ENCODE measurements at regions not wholly inside any gene's neighbourhood (a gene's known extent, or its start where the extent isn't known, plus 50 kb on each side); places are given as distances from the start of the nearest gene placed in this dataset.

- Histone ChIP-seq H3K4me3 (ENCODE audit: low read length in 3 of 3) (no peak overlapping the region), H3K27ac (ENCODE audit: low read depth, low read length) (no peak overlapping the region), H3K36me3 (ENCODE audit: control insufficient read depth in 3 of 3, insufficient read depth in 3 of 3, low read length in 3 of 3) (no peaks in the 10 kb centered on the region), H3K27me3 (ENCODE audit: control insufficient read depth in 3 of 3, insufficient read depth in 3 of 3, low read length in 3 of 3) (no peaks in the 10 kb centered on the region), H3K9ac (ENCODE audit: low read depth in 1 of 3, low read length in 3 of 3) (no peak overlapping the region), H3K9me3 (ENCODE audit: control insufficient read depth in 3 of 3, low read length in 3 of 3) (no peaks in the 10 kb centered on the region), H3K4me1 (ENCODE audit: control insufficient read depth in 3 of 3, insufficient read depth in 3 of 3, low read length in 3 of 3) (no peaks in the 10 kb centered on the region)
These were observed 282.5 kb downstream of the KCNA4 start for GRCh38 chr11:29734287-29734686.

- H3K9me3 ChIP-seq (ENCODE audit: control insufficient read depth in 3 of 3, low read length in 3 of 3), result peaks cover 0 to 2% (median 0%) of the 10 kb centered on the region in 3 donors
- no peaks in the 10 kb centered on the region for H3K4me1 ChIP-seq (ENCODE audit: control insufficient read depth in 3 of 3, insufficient read depth in 3 of 3, low read length in 3 of 3)
- H3K27ac ChIP-seq (ENCODE audit: low read depth, low read length), result no peak overlapping the region
- no peaks in the 10 kb centered on the region for H3K27me3 ChIP-seq (ENCODE audit: control insufficient read depth in 3 of 3, insufficient read depth in 3 of 3, low read length in 3 of 3)
- H3K36me3 ChIP-seq (ENCODE audit: control insufficient read depth in 3 of 3, insufficient read depth in 3 of 3, low read length in 3 of 3), result no peaks in the 10 kb centered on the region
- no peak overlapping the region for H3K4me3 ChIP-seq (ENCODE audit: low read length in 3 of 3)
- no peak overlapping the region for H3K9ac ChIP-seq (ENCODE audit: low read depth in 1 of 3, low read length in 3 of 3)
These were observed 303.0 kb downstream of the KCNA4 start for GRCh38 chr11:29713831-29714320.

- Histone ChIP-seq H3K4me3 (ENCODE audit: low read length in 3 of 3) (no peak overlapping the region), H3K9ac (ENCODE audit: low read depth in 1 of 3, low read length in 3 of 3) (no peak overlapping the region), H3K27ac (ENCODE audit: low read depth, low read length) (no peak overlapping the region), H3K9me3 (ENCODE audit: control insufficient read depth in 3 of 3, low read length in 3 of 3) (peaks cover 0 to 2% (median 0%) of the 10 kb centered on the region in 3 donors), H3K27me3 (ENCODE audit: control insufficient read depth in 3 of 3, insufficient read depth in 3 of 3, low read length in 3 of 3) (no peaks in the 10 kb centered on the region), H3K4me1 (ENCODE audit: control insufficient read depth in 3 of 3, insufficient read depth in 3 of 3, low read length in 3 of 3) (no peaks in the 10 kb centered on the region), H3K36me3 (ENCODE audit: control insufficient read depth in 3 of 3, insufficient read depth in 3 of 3, low read length in 3 of 3) (no peaks in the 10 kb centered on the region)
These were observed 304.2 kb downstream of the KCNA4 start for GRCh38 chr11:29712616-29713015.

- Histone ChIP-seq H3K36me3 (ENCODE audit: control insufficient read depth in 3 of 3, insufficient read depth in 3 of 3, low read length in 3 of 3) (no peaks in the 10 kb centered on the region), H3K4me3 (ENCODE audit: low read length in 3 of 3) (no peak overlapping the region), H3K9ac (ENCODE audit: low read depth in 1 of 3, low read length in 3 of 3) (no peak overlapping the region), H3K27me3 (ENCODE audit: control insufficient read depth in 3 of 3, insufficient read depth in 3 of 3, low read length in 3 of 3) (no peaks in the 10 kb centered on the region), H3K9me3 (ENCODE audit: control insufficient read depth in 3 of 3, low read length in 3 of 3) (peaks cover 0 to 2% (median 0%) of the 10 kb centered on the region in 3 donors), H3K27ac (ENCODE audit: low read depth, low read length) (no peak overlapping the region), H3K4me1 (ENCODE audit: control insufficient read depth in 3 of 3, insufficient read depth in 3 of 3, low read length in 3 of 3) (no peaks in the 10 kb centered on the region)
These were observed 308.9 kb downstream of the KCNA4 start for GRCh38 chr11:29707924-29708323.

- Histone ChIP-seq H3K9me3 (ENCODE audit: control insufficient read depth in 3 of 3, low read length in 3 of 3) (no peaks in the 10 kb centered on the region), H3K4me3 (ENCODE audit: low read length in 3 of 3) (no peak overlapping the region), H3K36me3 (ENCODE audit: control insufficient read depth in 3 of 3, insufficient read depth in 3 of 3, low read length in 3 of 3) (no peaks in the 10 kb centered on the region), H3K27me3 (ENCODE audit: control insufficient read depth in 3 of 3, insufficient read depth in 3 of 3, low read length in 3 of 3) (no peaks in the 10 kb centered on the region), H3K27ac (ENCODE audit: low read depth, low read length) (no peak overlapping the region), H3K4me1 (ENCODE audit: control insufficient read depth in 3 of 3, insufficient read depth in 3 of 3, low read length in 3 of 3) (no peaks in the 10 kb centered on the region), H3K9ac (ENCODE audit: low read depth in 1 of 3, low read length in 3 of 3) (no peak overlapping the region)
These were observed 331.5 kb downstream of the KCNA4 start for GRCh38 chr11:29685361-29685760.

GRCh38 chr11:29682856-29683255, 334.0 kb downstream of the KCNA4 start:
- Histone ChIP-seq H3K27me3 (ENCODE audit: control insufficient read depth in 3 of 3, insufficient read depth in 3 of 3, low read length in 3 of 3) (no peaks in the 10 kb centered on the region), H3K4me1 (ENCODE audit: control insufficient read depth in 3 of 3, insufficient read depth in 3 of 3, low read length in 3 of 3) (no peaks in the 10 kb centered on the region), H3K9me3 (ENCODE audit: control insufficient read depth in 3 of 3, low read length in 3 of 3) (no peaks in the 10 kb centered on the region), H3K36me3 (ENCODE audit: control insufficient read depth in 3 of 3, insufficient read depth in 3 of 3, low read length in 3 of 3) (no peaks in the 10 kb centered on the region), H3K27ac (ENCODE audit: low read depth, low read length) (no peak overlapping the region), H3K9ac (ENCODE audit: low read depth in 1 of 3, low read length in 3 of 3) (no peak overlapping the region), H3K4me3 (ENCODE audit: low read length in 3 of 3) (no peak overlapping the region)

GRCh38 chr11:29679996-29680395, 336.8 kb downstream of the KCNA4 start:
- Histone ChIP-seq H3K36me3 (ENCODE audit: control insufficient read depth in 3 of 3, insufficient read depth in 3 of 3, low read length in 3 of 3) (no peaks in the 10 kb centered on the region), H3K9me3 (ENCODE audit: control insufficient read depth in 3 of 3, low read length in 3 of 3) (no peaks in the 10 kb centered on the region), H3K4me3 (ENCODE audit: low read length in 3 of 3) (no peak overlapping the region), H3K27me3 (ENCODE audit: control insufficient read depth in 3 of 3, insufficient read depth in 3 of 3, low read length in 3 of 3) (no peaks in the 10 kb centered on the region), H3K27ac (ENCODE audit: low read depth, low read length) (no peak overlapping the region), H3K4me1 (ENCODE audit: control insufficient read depth in 3 of 3, insufficient read depth in 3 of 3, low read length in 3 of 3) (no peaks in the 10 kb centered on the region), H3K9ac (ENCODE audit: low read depth in 1 of 3, low read length in 3 of 3) (no peak overlapping the region)

- no peaks in the 10 kb centered on the region for H3K9me3 ChIP-seq (ENCODE audit: control insufficient read depth in 3 of 3, low read length in 3 of 3)
- H3K9ac ChIP-seq (ENCODE audit: low read depth in 1 of 3, low read length in 3 of 3), result no peak overlapping the region
- H3K4me3 ChIP-seq (ENCODE audit: low read length in 3 of 3), result no peak overlapping the region
- no peaks in the 10 kb centered on the region for H3K4me1 ChIP-seq (ENCODE audit: control insufficient read depth in 3 of 3, insufficient read depth in 3 of 3, low read length in 3 of 3)
- no peaks in the 10 kb centered on the region for H3K27me3 ChIP-seq (ENCODE audit: control insufficient read depth in 3 of 3, insufficient read depth in 3 of 3, low read length in 3 of 3)
- H3K36me3 ChIP-seq (ENCODE audit: control insufficient read depth in 3 of 3, insufficient read depth in 3 of 3, low read length in 3 of 3), result no peaks in the 10 kb centered on the region
- no peak overlapping the region for H3K27ac ChIP-seq (ENCODE audit: low read depth, low read length)
These were observed 339.8 kb downstream of the KCNA4 start for GRCh38 chr11:29676993-29677392.

GRCh38 chr11:29669310-29669709, 347.5 kb downstream of the KCNA4 start:
- H3K27ac ChIP-seq (ENCODE audit: low read depth, low read length), result no peak overlapping the region
- no peaks in the 10 kb centered on the region for H3K9me3 ChIP-seq (ENCODE audit: control insufficient read depth in 3 of 3, low read length in 3 of 3)
- no peak overlapping the region for H3K9ac ChIP-seq (ENCODE audit: low read depth in 1 of 3, low read length in 3 of 3)
- no peak overlapping the region for H3K4me3 ChIP-seq (ENCODE audit: low read length in 3 of 3)
- no peaks in the 10 kb centered on the region for H3K36me3 ChIP-seq (ENCODE audit: control insufficient read depth in 3 of 3, insufficient read depth in 3 of 3, low read length in 3 of 3)
- H3K27me3 ChIP-seq (ENCODE audit: control insufficient read depth in 3 of 3, insufficient read depth in 3 of 3, low read length in 3 of 3), result no peaks in the 10 kb centered on the region
- H3K4me1 ChIP-seq (ENCODE audit: control insufficient read depth in 3 of 3, insufficient read depth in 3 of 3, low read length in 3 of 3), result no peaks in the 10 kb centered on the region

- no peaks in the 10 kb centered on the region for H3K27me3 ChIP-seq (ENCODE audit: control insufficient read depth in 3 of 3, insufficient read depth in 3 of 3, low read length in 3 of 3)
- no peak overlapping the region for H3K4me3 ChIP-seq (ENCODE audit: low read length in 3 of 3)
- no peak overlapping the region for H3K9ac ChIP-seq (ENCODE audit: low read depth in 1 of 3, low read length in 3 of 3)
- no peaks in the 10 kb centered on the region for H3K9me3 ChIP-seq (ENCODE audit: control insufficient read depth in 3 of 3, low read length in 3 of 3)
- H3K27ac ChIP-seq (ENCODE audit: low read depth, low read length), result no peak overlapping the region
- H3K4me1 ChIP-seq (ENCODE audit: control insufficient read depth in 3 of 3, insufficient read depth in 3 of 3, low read length in 3 of 3), result no peaks in the 10 kb centered on the region
- no peaks in the 10 kb centered on the region for H3K36me3 ChIP-seq (ENCODE audit: control insufficient read depth in 3 of 3, insufficient read depth in 3 of 3, low read length in 3 of 3)
These were observed 359.1 kb downstream of the KCNA4 start for GRCh38 chr11:29657709-29658108.

- Histone ChIP-seq H3K27me3 (ENCODE audit: control insufficient read depth in 3 of 3, insufficient read depth in 3 of 3, low read length in 3 of 3) (no peaks in the 10 kb centered on the region), H3K9ac (ENCODE audit: low read depth in 1 of 3, low read length in 3 of 3) (no peak overlapping the region), H3K27ac (ENCODE audit: low read depth, low read length) (no peak overlapping the region), H3K9me3 (ENCODE audit: control insufficient read depth in 3 of 3, low read length in 3 of 3) (no peaks in the 10 kb centered on the region), H3K36me3 (ENCODE audit: control insufficient read depth in 3 of 3, insufficient read depth in 3 of 3, low read length in 3 of 3) (no peaks in the 10 kb centered on the region), H3K4me1 (ENCODE audit: control insufficient read depth in 3 of 3, insufficient read depth in 3 of 3, low read length in 3 of 3) (no peaks in the 10 kb centered on the region), H3K4me3 (ENCODE audit: low read length in 3 of 3) (no peak overlapping the region)
These were observed 360.2 kb downstream of the KCNA4 start for GRCh38 chr11:29656597-29656996.
